ENCODE measurements at regions not wholly inside any gene's neighbourhood (a gene's known extent, or its start where the extent isn't known, plus 50 kb on each side); places are given as distances from the start of the nearest gene placed in this dataset.

GRCh38 chr3:194985031-194985578 lies 285.9 kb downstream of the XXYLT1 start (continued):
- TF ChIP-seq IRF3 (IDR thresholded peaks at IDR 0.05; ENCODE audit: low read depth, low read length) (no peak), CHD2 (IDR thresholded peaks at IDR 0.05; ENCODE audit: low read length, partially characterized antibody) (no peak), POLR2AphosphoS5 (IDR thresholded peaks at IDR 0.05; ENCODE audit: low read depth, low read length) (no peak), FOSL2 (IDR thresholded peaks at IDR 0.05; ENCODE audit: borderline replicate concordance, low read depth) (no peak)

GRCh38 chr3:194986208-194987043 lies 284.5 kb downstream of the XXYLT1 start:
- Histone ChIP-seq H3F3A (replicated peaks; ENCODE audit: insufficient read depth) (no peaks in the 10 kb centered on the region), H3K27ac (ENCODE audit: low read depth in 2 of 2, low read length in 1 of 2) (no peak overlapping the region), H3K4me3 (ENCODE audit: low read depth in 2 of 2, low read length in 1 of 2) (no peak overlapping the region), H3K79me2 (ENCODE audit: insufficient read depth) (no peaks in the 10 kb centered on the region), H2AFZ (ENCODE audit: low read depth) (no peak overlapping the region), H3K4me1 (ENCODE audit: control insufficient read depth in 1 of 2, insufficient read depth in 2 of 2, low read depth in 1 of 2, low read length in 1 of 2) (peaks cover 0 to 13% of the 10 kb centered on the region in 2 experiments; a peak in 1 of 4 replicates), H3K4me2 (no peak overlapping the region), H3K27me3 (ENCODE audit: insufficient read depth) (no peaks in the 10 kb centered on the region), H4K20me1 (ENCODE audit: insufficient read depth) (no peaks in the 10 kb centered on the region), H3K9me3 (no peaks in the 10 kb centered on the region), H3K36me3 (replicated peaks in 1 of 2; ENCODE audit: control insufficient read depth in 1 of 2, insufficient read depth in 2 of 2, low read length in 1 of 2) (no peaks in the 10 kb centered on the region), H3K9ac (no peak overlapping the region), H3K9me2 (no peaks in the 10 kb centered on the region)
- ChIA-PET POLR2A (no interaction called here), CTCF (interaction anchor here (1.1 to 2.3 kb wide), 3 partner anchors 15 to 304 kb away, joined by 3 to 5 read pairs (median 3); no protein-coding TSS in a partner anchor)
- DNase-seq, result no peak
- 65% methylated on average over 14 of the region's 17 CpGs for WGBS (ENCODE audit: low lambda C conversion rate)
- TF ChIP-seq EP300 (IDR thresholded peaks at IDR 0.05; ENCODE audit: borderline replicate concordance in 1 of 2, low read depth in 1 of 2, low read length in 1 of 2) (no peak), USF2 (IDR thresholded peaks at IDR 0.05; ENCODE audit: borderline replicate concordance, low read depth, low read length) (no peak), JUND (IDR thresholded peaks at IDR 0.05) (no peak), TEAD4 (IDR thresholded peaks at IDR 0.05; ENCODE audit: borderline replicate concordance, insufficient read depth) (no peak), SIN3A (IDR thresholded peaks at IDR 0.05; ENCODE audit: borderline replicate concordance, low read depth, low read length) (no peak), CHD2 (IDR thresholded peaks at IDR 0.05; ENCODE audit: low read length, partially characterized antibody) (no peak), NFIC (IDR thresholded peaks at IDR 0.05; ENCODE audit: borderline replicate concordance) (no peak), RFX5 (IDR thresholded peaks at IDR 0.05; ENCODE audit: low read length) (no peak), IRF3 (IDR thresholded peaks at IDR 0.05; ENCODE audit: low read depth, low read length) (no peak), TCF12 (IDR thresholded peaks at IDR 0.05) (no peak), RCOR1 (IDR thresholded peaks at IDR 0.05; ENCODE audit: low read length) (no peak), SMC3 (IDR thresholded peaks at IDR 0.05; ENCODE audit: low read depth, low read length) (no peak), FOXM1 (IDR thresholded peaks at IDR 0.05; ENCODE audit: low read depth) (no peak), POLR2AphosphoS5 (IDR thresholded peaks at IDR 0.05; ENCODE audit: low read depth, low read length) (no peak), YY1 (IDR thresholded peaks at IDR 0.05; ENCODE audit: low read depth) (no peak), REST (IDR thresholded peaks at IDR 0.05; ENCODE audit: low read depth, low read length) (no peak), PBX3 (IDR thresholded peaks at IDR 0.05) (no peak), GATA2 (CRISPR knock-in tag; IDR thresholded peaks at IDR 0.05) (no peak), USF1 (IDR thresholded peaks at IDR 0.05; ENCODE audit: borderline replicate concordance, low read depth) (no peak)
